ENCODE measurements at regions not wholly inside any gene's neighbourhood (a gene's known extent, or its start where the extent isn't known, plus 50 kb on each side); places are given as distances from the start of the nearest gene placed in this dataset.

DNA sequence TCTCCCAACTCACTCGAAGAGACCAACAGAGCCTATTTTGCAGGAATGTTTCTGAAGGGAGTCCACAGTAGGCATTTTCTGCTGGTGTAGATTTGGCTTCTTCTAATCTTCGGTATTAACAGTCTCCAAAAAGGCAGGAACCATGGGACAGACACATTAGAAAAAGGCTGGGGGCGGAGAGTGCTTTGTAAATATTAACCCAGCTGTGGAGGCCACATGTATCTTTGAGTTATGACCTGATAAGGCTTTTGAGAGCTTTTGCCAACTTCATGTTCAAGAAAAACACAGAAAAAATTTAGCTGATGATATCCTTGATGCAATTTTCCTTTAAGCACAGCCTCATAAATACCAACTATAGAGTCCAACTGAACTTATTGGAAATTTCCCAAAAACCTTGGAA lies 119.4 kb upstream of the TSHZ2 start:
- Histone ChIP-seq H3K9me3 (ENCODE audit: low read length) (no peaks in the 10 kb centered on the region), H4K20me1 (ENCODE audit: insufficient read depth) (no peaks in the 10 kb centered on the region), H3K27ac (ENCODE audit: low read length) (no peak overlapping the region), H3K79me2 (replicated peaks; ENCODE audit: insufficient read depth, low read length) (no peaks in the 10 kb centered on the region), H3F3A (ENCODE audit: insufficient read depth, low read length, poor library complexity, severe bottlenecking) (peaks cover 4% of the 10 kb centered on the region), H3K9me2 (ENCODE audit: insufficient read depth, low read length) (no peaks in the 10 kb centered on the region), H3K4me3 (ENCODE audit: low read length) (no peak overlapping the region), H3K9ac (ENCODE audit: low read length) (no peak overlapping the region), H3K4me2 (ENCODE audit: low read length) (no peak overlapping the region), H2AFZ (ENCODE audit: low read depth, low read length) (no peak overlapping the region), H3K27me3 (ENCODE audit: insufficient read depth, low read depth, low read length) (no peaks in the 10 kb centered on the region), H3K36me3 (ENCODE audit: insufficient read depth, low read length) (no peaks in the 10 kb centered on the region)
- TF ChIP-seq MXI1 (conservative IDR thresholded peaks at IDR 0.05; ENCODE audit: poor library complexity, severe bottlenecking) (no peak), EZH2 (IDR thresholded peaks at IDR 0.05; ENCODE audit: borderline replicate concordance, insufficient read depth, low read length, poor library complexity, severe bottlenecking) (no peak), RAD21 (conservative IDR thresholded peaks at IDR 0.05) (no peak), SMC3 (conservative IDR thresholded peaks at IDR 0.05; ENCODE audit: poor library complexity) (no peak), TAF1 (IDR thresholded peaks at IDR 0.05; ENCODE audit: low read depth) (no peak), POLR2AphosphoS5 (IDR thresholded peaks at IDR 0.05) (no peak), EP300 (conservative IDR thresholded peaks at IDR 0.05; ENCODE audit: poor library complexity, severe bottlenecking) (no peak)
- TF ChIP-seq, protein P1, sequence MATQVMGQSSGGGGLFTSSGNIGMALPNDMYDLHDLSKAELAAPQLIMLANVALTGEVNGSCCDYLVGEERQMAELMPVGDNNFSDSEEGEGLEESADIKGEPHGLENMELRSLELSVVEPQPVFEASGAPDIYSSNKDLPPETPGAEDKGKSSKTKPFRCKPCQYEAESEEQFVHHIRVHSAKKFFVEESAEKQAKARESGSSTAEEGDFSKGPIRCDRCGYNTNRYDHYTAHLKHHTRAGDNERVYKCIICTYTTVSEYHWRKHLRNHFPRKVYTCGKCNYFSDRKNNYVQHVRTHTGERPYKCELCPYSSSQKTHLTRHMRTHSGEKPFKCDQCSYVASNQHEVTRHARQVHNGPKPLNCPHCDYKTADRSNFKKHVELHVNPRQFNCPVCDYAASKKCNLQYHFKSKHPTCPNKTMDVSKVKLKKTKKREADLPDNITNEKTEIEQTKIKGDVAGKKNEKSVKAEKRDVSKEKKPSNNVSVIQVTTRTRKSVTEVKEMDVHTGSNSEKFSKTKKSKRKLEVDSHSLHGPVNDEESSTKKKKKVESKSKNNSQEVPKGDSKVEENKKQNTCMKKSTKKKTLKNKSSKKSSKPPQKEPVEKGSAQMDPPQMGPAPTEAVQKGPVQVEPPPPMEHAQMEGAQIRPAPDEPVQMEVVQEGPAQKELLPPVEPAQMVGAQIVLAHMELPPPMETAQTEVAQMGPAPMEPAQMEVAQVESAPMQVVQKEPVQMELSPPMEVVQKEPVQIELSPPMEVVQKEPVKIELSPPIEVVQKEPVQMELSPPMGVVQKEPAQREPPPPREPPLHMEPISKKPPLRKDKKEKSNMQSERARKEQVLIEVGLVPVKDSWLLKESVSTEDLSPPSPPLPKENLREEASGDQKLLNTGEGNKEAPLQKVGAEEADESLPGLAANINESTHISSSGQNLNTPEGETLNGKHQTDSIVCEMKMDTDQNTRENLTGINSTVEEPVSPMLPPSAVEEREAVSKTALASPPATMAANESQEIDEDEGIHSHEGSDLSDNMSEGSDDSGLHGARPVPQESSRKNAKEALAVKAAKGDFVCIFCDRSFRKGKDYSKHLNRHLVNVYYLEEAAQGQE (IDR thresholded peaks at IDR 0.05; ENCODE audit: borderline replicate concordance): no peak
- TF ChIP-seq, protein P2, sequence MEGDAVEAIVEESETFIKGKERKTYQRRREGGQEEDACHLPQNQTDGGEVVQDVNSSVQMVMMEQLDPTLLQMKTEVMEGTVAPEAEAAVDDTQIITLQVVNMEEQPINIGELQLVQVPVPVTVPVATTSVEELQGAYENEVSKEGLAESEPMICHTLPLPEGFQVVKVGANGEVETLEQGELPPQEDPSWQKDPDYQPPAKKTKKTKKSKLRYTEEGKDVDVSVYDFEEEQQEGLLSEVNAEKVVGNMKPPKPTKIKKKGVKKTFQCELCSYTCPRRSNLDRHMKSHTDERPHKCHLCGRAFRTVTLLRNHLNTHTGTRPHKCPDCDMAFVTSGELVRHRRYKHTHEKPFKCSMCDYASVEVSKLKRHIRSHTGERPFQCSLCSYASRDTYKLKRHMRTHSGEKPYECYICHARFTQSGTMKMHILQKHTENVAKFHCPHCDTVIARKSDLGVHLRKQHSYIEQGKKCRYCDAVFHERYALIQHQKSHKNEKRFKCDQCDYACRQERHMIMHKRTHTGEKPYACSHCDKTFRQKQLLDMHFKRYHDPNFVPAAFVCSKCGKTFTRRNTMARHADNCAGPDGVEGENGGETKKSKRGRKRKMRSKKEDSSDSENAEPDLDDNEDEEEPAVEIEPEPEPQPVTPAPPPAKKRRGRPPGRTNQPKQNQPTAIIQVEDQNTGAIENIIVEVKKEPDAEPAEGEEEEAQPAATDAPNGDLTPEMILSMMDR (IDR thresholded peaks at IDR 0.05; ENCODE audit: poor library complexity, severe bottlenecking): no peak

DNA sequence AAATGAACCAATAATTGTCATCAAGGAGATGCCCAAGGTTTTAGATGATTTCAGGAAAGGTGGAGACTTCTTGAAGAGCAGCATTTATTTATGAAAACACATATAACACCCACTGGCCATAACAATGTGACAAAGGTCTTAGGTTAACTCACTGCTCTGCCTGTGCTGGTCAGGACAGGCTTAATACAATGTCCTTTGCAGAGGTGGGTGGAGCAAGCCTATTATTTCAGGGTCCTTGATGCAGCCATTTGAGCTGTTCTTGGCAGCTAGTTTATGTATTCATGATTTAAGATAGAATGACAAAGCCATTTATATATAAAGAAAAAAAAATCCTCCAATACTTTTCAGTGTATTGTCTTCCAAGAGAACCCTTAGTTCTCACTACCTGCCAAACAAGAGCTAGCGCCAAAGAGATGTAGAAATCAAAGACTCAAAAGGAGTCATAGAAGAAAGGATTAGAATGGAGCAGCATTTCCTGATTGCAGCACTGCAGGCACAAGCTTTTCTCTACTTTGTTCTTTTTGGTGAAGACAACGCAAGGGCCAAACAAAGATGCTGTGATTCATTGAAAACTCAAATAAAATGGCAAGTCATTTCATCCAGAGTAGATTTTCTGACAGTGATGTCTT lies 124.3 kb upstream of the TSHZ2 start:
- no peaks in the 10 kb centered on the region for H3K9me3 ChIP-seq (ENCODE audit: low read length)
- H3K27ac ChIP-seq (ENCODE audit: low read length): no peak overlapping the region
- H3K36me3 ChIP-seq (ENCODE audit: insufficient read depth, low read length): no peaks in the 10 kb centered on the region
- no peaks in the 10 kb centered on the region for H4K20me1 ChIP-seq (ENCODE audit: insufficient read depth)
- H3F3A ChIP-seq (ENCODE audit: insufficient read depth, low read length, poor library complexity, severe bottlenecking): peaks cover 4% of the 10 kb centered on the region
- no peaks in the 10 kb centered on the region for H3K9me2 ChIP-seq (ENCODE audit: insufficient read depth, low read length)
- H3K9ac ChIP-seq (ENCODE audit: low read length): no peak overlapping the region
- H3K27me3 ChIP-seq (ENCODE audit: insufficient read depth, low read depth, low read length): no peaks in the 10 kb centered on the region
- H3K4me3 ChIP-seq (ENCODE audit: low read length): no peak overlapping the region
- no peak overlapping the region for H3K4me2 ChIP-seq (ENCODE audit: low read length)
- no peaks in the 10 kb centered on the region for H3K79me2 ChIP-seq (replicated peaks; ENCODE audit: insufficient read depth, low read length)
- no peak overlapping the region for H2AFZ ChIP-seq (ENCODE audit: low read depth, low read length)
- TF ChIP-seq MXI1 (conservative IDR thresholded peaks at IDR 0.05; ENCODE audit: poor library complexity, severe bottlenecking) (no peak), RAD21 (conservative IDR thresholded peaks at IDR 0.05) (no peak), POLR2AphosphoS5 (IDR thresholded peaks at IDR 0.05) (no peak), EP300 (conservative IDR thresholded peaks at IDR 0.05; ENCODE audit: poor library complexity, severe bottlenecking) (no peak), SMC3 (conservative IDR thresholded peaks at IDR 0.05; ENCODE audit: poor library complexity) (no peak), TAF1 (IDR thresholded peaks at IDR 0.05; ENCODE audit: low read depth) (no peak), EZH2 (IDR thresholded peaks at IDR 0.05; ENCODE audit: borderline replicate concordance, insufficient read depth, low read length, poor library complexity, severe bottlenecking) (no peak)
- TF ChIP-seq, protein P1 (IDR thresholded peaks at IDR 0.05; ENCODE audit: borderline replicate concordance): no peak
- TF ChIP-seq, protein P2 (IDR thresholded peaks at IDR 0.05; ENCODE audit: poor library complexity, severe bottlenecking): no peak
